Breast epithelium (tissue), 3 donors: ENCODE measurements at regions not wholly inside any gene's neighbourhood (a gene's known extent, or its start where the extent isn't known, plus 50 kb on each side); places are given as distances from the start of the nearest gene placed in this dataset.

Experiments
- CTCF ChIP-seq, 3 donors: fragments of 450-650 bp; IDR thresholded peaks; one replicate each; pipeline ENCODE4 v1.5.1; 2016 to 2017; ENCODE audit warnings: antibody characterized with exemption in 3 of 3, mild to moderate bottlenecking in 3 of 3, moderate library complexity in 3 of 3
- POLR2AphosphoS5 ChIP-seq, 3 donors: sonication (generic); formaldehyde crosslinking; IDR thresholded peaks; one replicate each; pipeline ENCODE4 v1.6.1; 2017; ENCODE audit warnings: antibody characterized with exemption in 3 of 3

- TF ChIP-seq CTCF (IDR thresholded peaks at IDR 0.05), result no peak
- TF ChIP-seq POLR2AphosphoS5 (IDR thresholded peaks at IDR 0.05), result no peak
These were observed 301.8 kb upstream of the DUSP10 start for GRCh38 chr1:222043444-222044292.
